OCI-LY3 (cell line): ENCODE measurements at regions not wholly inside any gene's neighbourhood (a gene's known extent, or its start where the extent isn't known, plus 50 kb on each side); places are given as distances from the start of the nearest gene placed in this dataset.

ENCODE experiments used
- H2AFZ ChIP-seq: fragments of 200-600, 300-600 bp; shearing (Covaris generic); 2 replicates; pipeline ENCODE4 v1.6.0; 2014; ENCODE audit warnings: antibody characterized with exemption, low read depth, low read length
- H3K27ac ChIP-seq: fragments of 200-600, 300-600 bp; sonication (generic); 2 replicates; pipeline ENCODE4 v1.5.1; 2014; ENCODE audit warnings: mild to moderate bottlenecking, low read length, moderate library complexity, mixed read lengths
- H3K27me3 ChIP-seq: fragments of 200-600, 300-600 bp; sonication (generic); 2 replicates; pipeline ENCODE4 v1.6.1; 2014; ENCODE audit warnings: low read depth, low read length, mixed read lengths
- H3K36me3 ChIP-seq: fragments of 200-600, 300-600 bp; sonication (generic); replicated peaks from 2 replicates; pipeline ENCODE3; 2014; ENCODE audit warnings: low read depth, low read length, mixed read lengths
- H3K4me1 ChIP-seq: fragments of 300-600, 200-600 bp; sonication (generic); 2 replicates; pipeline ENCODE4 v1.6.1; 2014; ENCODE audit warnings: low read length, mixed read lengths
- H3K4me2 ChIP-seq: fragments of 200-600, 300-600 bp; sonication (generic); 2 replicates; pipeline ENCODE4 v1.6.1; 2014; ENCODE audit warnings: low read length, mixed read lengths
- H3K4me3 ChIP-seq: fragments of 300-600, 200-600 bp; sonication (generic); 2 replicates; pipeline ENCODE4 v1.5.1; 2014; ENCODE audit warnings: antibody characterized with exemption, mild to moderate bottlenecking, low read length, moderate library complexity
- H3K79me2 ChIP-seq: fragments of 300-600, 200-600 bp; shearing (Covaris generic); 2 replicates; pipeline ENCODE4 v1.6.1; 2014; ENCODE audit warnings: mild to moderate bottlenecking, low read length, mixed read lengths
- H3K9ac ChIP-seq: fragments of 300-600, 200-600 bp; shearing (Covaris generic); 2 replicates; pipeline ENCODE4 v1.6.0; 2014; ENCODE audit warnings: mild to moderate bottlenecking, low read length, moderate library complexity
- H3K9me3 ChIP-seq: fragments of 200-600, 300-600 bp; shearing (Covaris generic); 2 replicates; pipeline ENCODE4 v1.6.1; 2014; ENCODE audit warnings: low read length, mixed read lengths; ENCODE audit not compliant: insufficient read depth
- H4K20me1 ChIP-seq: fragments of 200-600, 300-600 bp; sonication (generic); 2 replicates; pipeline ENCODE4 v1.6.1; 2016; ENCODE audit warnings: low read length, mixed read lengths; ENCODE audit not compliant: insufficient read depth
- EZH2phosphoT487 ChIP-seq: fragments of 200-600 bp; shearing (Covaris generic); IDR thresholded peaks from 2 replicates; pipeline ENCODE4 v1.6.1; 2018; ENCODE audit warnings: antibody characterized with exemption, mixed run types, low read depth
- TF ChIP-seq, protein P1 (sequence below): fragments of 200-600, 300-600 bp; sonication (generic); IDR thresholded peaks from 2 replicates; pipeline ENCODE4 v1.5.1; 2014; ENCODE audit warnings: antibody characterized with exemption, low read length, low read depth

DNA sequence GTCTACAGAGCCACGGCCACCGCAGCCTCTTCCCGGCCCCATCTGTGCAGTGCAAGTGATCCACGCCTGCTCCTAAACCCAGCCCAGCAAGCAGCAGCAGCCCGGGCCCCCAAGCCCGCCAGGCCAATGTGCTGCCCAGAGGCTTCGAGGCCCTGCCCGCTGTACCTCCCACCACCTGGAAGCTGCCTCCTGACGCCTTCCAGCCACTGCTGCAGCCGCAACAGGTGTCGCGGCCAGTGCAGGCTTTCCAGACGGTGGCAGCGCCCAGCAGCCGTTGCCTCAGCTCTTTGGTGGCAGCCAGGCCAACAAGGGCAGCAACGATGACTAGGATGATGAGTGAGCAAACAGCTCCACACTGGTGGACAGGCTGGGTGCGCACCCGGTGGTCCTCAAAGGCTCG lies 50.2 kb upstream of the TPM4 start:
- Histone ChIP-seq H2AFZ (no peak overlapping the region), H4K20me1 (no peaks in the 10 kb centered on the region), H3K27ac (no peak overlapping the region), H3K4me1 (peaks cover 6% of the 10 kb centered on the region), H3K4me2 (no peak overlapping the region), H3K9ac (no peak overlapping the region), H3K36me3 (no peaks in the 10 kb centered on the region), H3K27me3 (peaks cover 5% of the 10 kb centered on the region), H3K9me3 (no peaks in the 10 kb centered on the region), H3K79me2 (no peaks in the 10 kb centered on the region), H3K4me3 (no peak overlapping the region)
- no peak for TF ChIP-seq EZH2phosphoT487
- TF ChIP-seq, protein P1, sequence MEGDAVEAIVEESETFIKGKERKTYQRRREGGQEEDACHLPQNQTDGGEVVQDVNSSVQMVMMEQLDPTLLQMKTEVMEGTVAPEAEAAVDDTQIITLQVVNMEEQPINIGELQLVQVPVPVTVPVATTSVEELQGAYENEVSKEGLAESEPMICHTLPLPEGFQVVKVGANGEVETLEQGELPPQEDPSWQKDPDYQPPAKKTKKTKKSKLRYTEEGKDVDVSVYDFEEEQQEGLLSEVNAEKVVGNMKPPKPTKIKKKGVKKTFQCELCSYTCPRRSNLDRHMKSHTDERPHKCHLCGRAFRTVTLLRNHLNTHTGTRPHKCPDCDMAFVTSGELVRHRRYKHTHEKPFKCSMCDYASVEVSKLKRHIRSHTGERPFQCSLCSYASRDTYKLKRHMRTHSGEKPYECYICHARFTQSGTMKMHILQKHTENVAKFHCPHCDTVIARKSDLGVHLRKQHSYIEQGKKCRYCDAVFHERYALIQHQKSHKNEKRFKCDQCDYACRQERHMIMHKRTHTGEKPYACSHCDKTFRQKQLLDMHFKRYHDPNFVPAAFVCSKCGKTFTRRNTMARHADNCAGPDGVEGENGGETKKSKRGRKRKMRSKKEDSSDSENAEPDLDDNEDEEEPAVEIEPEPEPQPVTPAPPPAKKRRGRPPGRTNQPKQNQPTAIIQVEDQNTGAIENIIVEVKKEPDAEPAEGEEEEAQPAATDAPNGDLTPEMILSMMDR = no peak
